ENCODE measurements at regions not wholly inside any gene's neighbourhood (a gene's known extent, or its start where the extent isn't known, plus 50 kb on each side); places are given as distances from the start of the nearest gene placed in this dataset.

- DNase-seq (ENCODE audit: low spot score), result no peak
- ATAC-seq (ENCODE audit: low FRiP score), result peak; percentile 72
- no peak for TF ChIP-seq CTCF (IDR thresholded peaks at IDR 0.05)
Measured at GRCh38 chr6:105596284-105596755, 193.4 kb upstream of the PREP start.

DNA sequence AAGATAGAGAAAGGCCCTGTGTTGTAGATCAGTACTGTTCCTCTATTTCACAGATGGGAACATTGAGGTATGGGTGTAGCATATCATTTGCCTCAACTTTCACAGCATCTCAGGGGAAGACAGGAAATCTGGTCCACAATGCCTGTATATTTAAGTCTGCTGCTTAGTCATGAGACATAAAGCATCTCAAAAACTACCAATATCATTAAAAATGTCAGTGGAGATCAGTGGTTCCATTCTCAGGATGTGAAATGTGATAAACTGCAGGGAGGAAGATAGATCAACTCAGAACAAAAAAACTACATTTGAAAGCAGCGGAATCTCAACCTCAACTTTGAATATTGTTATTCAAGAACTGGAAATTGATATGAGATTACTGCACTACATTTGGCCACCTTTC is 192.9 kb upstream of the PREP start:
- ATAC-seq (ENCODE audit: low FRiP score), result no peak
- no peak for TF ChIP-seq CTCF (IDR thresholded peaks at IDR 0.05)

GRCh38 chr6:105594821-105595220 is 191.9 kb upstream of the PREP start:
- TF ChIP-seq CTCF (IDR thresholded peaks at IDR 0.05), result no peak
- ATAC-seq (ENCODE audit: low FRiP score), result no peak
- DNase-seq (ENCODE audit: low spot score), result no peak

More for the DNA sequence above, 192.9 kb upstream of the PREP start:
- no peak for DNase-seq (ENCODE audit: low spot score)

GRCh38 chr6:105593805-105594671 is 191.2 kb upstream of the PREP start:
- DNase-seq (ENCODE audit: low spot score) (no peak), ATAC-seq (ENCODE audit: low FRiP score) (no peak)
- no peak for TF ChIP-seq CTCF (IDR thresholded peaks at IDR 0.05)

GRCh38 chr6:105593056-105593690 is 190.3 kb upstream of the PREP start:
- DNase-seq (ENCODE audit: low spot score) (no peak), ATAC-seq (ENCODE audit: low FRiP score) (no peak)
- no peak for TF ChIP-seq CTCF (IDR thresholded peaks at IDR 0.05)

GRCh38 chr6:105592329-105592728 is 189.4 kb upstream of the PREP start:
- DNase-seq (ENCODE audit: low spot score), result no peak
- no peak for TF ChIP-seq CTCF (IDR thresholded peaks at IDR 0.05)
- ATAC-seq (ENCODE audit: low FRiP score), result peak; percentile 80

Data from omental fat pad (tissue), 3 donors.